DMS79 (cell line): ENCODE measurements at regions not wholly inside any gene's neighbourhood (a gene's known extent, or its start where the extent isn't known, plus 50 kb on each side); places are given as distances from the start of the nearest gene placed in this dataset.

Experiments
- DNase-seq: peaks from one replicate; lab custom pipeline; 2025; lab: John Stamatoyannopoulos, UW

DNA sequence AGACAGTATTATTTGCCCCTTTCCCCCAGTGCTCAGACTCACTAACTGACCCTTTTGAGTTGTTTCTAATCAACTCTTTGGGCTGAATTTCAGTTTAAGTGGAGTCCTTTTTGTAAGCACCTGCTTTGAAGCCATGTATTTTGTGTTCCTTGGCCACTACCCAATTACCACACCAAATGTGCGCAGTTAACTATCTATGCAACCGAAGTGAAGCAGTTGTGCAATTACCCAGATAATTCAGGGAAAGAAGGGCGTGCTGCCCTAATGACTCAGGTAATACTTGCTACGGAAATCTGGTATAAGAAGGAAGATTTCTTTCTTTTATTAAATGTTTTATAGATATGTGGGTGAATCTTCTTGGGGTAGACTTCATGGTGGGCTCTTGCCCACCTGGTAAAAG is 371.9 kb upstream of the TBL1XR1 start:
- no peak for DNase-seq

DNA sequence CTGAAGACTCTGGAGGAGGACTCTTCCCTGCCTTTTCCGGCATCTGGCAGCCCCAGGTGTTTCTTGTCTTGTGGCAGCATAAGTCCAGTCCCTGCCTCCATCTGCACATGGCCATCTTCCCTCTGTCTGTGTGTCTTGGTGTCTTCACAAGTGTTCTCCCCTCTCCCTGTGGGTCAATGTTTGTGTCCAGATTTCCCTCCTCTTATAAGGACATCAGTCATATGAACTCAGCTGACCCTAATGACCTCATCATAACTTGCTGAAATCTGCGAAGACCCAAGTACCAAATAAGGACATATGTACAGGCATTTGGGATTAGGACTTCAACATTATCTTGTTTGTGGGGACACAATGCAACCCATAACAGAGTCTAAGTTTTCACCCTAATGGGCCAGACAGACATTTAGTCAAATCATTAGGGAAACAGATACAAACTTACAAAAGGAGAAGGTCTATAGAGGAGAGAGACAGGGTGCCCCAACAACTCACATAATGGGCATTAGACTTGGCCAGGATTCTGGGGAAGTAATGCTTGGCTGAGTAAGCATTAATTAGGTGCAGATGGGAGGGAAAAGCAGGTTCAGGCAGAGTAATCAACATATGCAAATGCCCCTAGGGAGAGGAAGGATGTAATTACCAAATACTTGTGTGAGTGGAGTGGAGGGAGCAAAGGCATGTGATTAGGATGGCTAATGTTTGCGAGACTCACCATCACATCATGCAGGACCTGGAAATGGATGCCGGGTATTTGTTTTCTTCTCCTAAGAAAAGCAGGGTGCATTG is 372.8 kb upstream of the TBL1XR1 start:
- no peak for DNase-seq

DNA sequence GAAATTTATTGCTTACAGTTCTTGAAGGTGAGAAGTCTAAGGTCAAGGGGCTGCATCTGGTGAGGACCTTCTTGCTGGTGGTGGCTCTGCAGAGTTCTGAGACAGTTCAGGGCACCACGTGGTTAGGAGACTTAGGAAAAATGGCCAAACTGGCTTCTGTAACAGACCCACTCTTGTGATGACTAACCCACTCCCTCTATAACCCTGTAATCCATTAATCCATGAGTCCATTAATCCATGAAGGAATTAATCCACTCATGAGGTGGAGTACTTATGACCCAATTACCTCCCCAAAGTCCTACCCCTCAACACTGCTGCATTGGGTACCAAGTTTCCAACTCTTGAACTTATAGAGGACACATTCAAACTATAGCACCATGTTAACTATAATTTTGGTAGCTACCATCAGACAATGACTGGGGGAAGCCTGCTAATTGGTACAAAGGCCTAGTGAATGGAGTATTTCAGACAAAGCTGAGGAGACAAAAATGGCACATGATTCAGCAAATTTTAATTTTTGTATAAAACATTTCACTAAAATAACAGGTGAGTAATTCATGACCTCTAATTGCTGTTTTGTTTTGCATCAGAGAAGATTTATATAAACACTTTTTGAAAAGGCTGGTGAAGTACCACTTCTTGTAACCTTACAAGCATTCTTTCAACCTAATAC is 374.1 kb upstream of the TBL1XR1 start:
- DNase-seq: no peak

DNA sequence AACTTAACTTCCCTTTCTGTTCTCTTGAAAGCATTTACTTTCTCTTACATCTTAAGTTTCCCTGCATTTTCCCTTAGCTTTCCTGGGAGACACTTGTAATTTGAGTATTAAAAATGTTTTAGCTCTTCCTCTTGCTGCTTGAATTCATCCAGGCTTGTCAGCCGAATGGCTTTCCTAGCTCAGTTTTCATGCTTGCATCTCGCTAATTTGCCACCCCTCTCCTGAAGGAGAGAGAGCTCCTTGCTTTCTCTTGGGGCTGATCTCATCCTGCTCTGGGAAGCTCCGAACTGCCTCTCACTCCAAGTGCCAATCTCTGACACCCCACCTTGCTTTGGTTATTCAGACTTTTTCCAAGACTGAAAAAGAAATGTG is 374.6 kb upstream of the TBL1XR1 start:
- DNase-seq: peak; percentile 79

DNA sequence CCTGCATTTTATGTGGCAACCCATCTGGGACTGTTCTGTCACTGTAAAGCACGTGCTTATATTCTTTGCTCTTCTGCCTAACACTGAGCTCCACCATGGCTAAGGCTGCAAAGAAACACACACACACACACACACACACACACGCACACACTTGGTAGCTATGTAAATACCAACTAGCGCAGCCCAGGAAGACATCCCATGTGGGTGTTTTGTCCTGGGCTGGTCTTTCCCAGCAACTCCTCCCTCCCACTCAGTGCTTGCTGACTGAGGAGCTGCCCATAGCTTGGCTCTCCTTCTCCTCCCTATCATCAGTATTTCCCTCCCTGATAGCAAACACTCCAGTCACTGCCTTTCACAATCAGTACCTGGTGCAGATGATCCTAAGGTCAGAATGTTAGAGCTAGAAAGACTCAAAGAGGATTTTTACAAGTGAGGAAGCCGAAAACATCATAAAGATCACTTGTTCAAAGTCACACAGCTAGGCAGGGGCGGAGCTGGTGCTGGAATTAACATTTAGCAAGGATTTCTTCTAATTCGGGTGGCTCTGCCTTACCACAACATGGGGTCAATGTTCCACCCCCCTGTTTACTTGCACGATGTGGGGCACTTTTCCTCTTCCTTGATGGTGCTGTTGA is 377.1 kb upstream of the TBL1XR1 start:
- no peak for DNase-seq

DNA sequence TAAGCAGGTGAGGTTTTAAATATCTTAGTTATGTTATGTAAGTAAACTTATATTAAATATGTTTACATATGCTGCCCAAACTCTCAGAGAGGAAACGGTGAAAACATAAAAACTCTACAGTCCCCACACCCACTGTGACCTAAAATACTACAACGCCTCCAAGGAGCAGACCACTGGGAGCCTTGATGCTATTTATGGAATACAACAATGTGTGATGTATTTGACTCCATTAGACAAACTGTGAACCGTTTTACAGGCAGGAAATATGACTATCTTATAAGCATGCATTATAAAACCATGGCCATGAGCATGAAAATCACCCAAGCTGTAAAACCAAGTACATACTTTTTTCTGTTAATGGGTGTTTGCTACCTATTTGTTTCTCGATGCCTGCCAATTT is 379.5 kb upstream of the TBL1XR1 start:
- DNase-seq: no peak

DNA sequence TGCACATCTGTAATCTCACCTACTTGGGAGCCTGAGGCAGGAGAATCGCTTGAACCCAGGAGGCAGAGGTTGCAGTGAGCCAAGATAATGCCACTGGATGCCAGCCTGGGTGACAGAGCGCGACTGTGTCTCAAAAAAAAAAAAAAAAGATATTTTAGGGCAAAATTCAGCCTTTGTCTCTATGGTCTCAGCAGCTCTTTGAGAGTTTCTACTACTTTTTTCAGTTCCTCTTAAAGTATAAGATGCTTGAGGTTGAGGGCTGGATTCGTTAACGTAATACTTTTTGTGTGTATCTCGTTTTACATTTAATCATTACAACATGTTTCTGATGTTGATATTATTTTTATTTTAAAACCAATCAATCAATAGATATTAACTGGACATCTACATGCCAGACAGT is 381.2 kb upstream of the TBL1XR1 start:
- DNase-seq: no peak

DNA sequence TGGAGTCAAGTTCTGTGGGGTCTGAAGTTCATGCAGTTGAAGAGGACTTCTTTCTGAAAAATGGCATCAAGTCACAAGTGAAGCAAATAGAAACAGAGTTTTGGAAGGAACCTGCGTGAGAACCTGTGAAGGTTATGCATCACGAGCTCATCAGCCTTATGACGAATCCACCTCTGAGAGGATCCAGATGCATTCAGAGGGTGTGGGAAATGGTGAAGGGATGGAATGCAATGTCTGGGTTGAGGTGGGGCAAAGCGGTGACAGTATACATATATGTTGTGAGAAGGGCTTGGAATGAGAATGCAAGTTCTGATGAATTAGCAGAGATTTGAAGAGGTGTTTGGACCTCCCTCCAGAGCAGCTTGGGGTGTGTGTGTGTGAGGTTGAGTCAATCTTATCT is 382.1 kb upstream of the TBL1XR1 start:
- no peak for DNase-seq

DNA sequence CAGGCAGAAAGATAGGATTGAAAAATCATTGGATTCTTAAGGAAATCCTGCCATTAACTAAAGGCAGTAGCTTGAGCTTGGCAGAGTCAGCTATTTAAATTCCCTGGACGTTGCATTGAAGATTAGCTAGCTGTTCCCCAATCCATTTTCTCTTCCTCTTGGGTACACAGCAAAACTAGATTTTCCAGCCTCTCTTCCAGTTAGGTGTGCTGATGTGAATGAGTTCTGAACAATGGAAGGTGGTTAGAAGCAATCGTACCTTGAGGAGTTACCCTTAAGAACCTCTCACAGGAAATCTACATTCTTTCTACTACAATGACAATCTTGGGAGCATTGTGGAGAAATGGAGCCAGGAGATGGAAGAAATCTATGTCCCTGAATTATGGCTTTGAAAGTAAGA is 383.2 kb upstream of the TBL1XR1 start:
- DNase-seq: no peak

DNA sequence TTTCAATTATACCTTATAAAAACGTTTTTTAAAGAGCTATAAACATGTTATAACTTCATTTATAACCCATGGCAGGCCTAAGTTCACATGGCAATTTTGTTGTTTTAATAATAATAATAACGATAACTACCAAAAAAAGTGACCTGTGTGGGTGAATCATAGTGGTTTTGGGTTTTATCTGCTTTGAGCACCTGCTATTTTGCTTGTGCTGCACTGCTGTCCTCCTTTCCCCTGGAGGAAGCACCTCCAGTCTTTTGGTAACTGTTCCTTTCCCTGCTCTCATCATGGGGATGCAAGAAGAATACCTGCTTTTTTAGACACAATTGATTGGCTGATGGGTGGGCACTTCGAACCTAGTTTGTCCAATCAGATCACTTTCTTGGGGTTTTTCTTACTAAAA is 388.0 kb upstream of the TBL1XR1 start:
- no peak for DNase-seq

DNA sequence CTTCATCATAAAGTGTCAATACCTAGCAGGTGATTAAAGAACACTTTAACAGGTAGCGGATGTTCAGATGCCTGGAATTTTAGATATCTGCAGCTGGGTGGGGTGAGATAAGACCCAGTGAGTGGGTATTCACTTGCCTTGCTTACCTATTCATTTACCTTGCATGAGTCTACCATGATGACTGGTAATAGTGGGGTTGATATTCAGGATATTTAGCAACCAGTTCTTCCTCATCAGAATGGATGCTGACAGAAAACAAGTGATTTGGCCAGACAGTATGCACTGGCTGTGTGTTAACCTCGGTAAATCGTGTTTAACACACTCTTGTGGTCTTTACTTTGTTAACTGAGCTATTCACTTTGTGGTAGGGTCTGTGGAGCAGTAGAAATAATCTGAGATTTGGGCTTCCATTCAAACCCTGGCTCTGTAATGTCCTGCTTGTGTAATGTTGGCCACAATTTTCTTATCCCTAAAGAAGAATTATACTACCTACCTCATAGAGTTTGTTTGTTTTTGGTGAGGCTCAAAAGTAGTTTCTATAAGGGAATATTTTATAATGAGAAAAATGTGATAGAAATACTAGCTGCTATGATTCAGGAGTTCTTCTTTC is 391.9 kb upstream of the TBL1XR1 start:
- no peak for DNase-seq

DNA sequence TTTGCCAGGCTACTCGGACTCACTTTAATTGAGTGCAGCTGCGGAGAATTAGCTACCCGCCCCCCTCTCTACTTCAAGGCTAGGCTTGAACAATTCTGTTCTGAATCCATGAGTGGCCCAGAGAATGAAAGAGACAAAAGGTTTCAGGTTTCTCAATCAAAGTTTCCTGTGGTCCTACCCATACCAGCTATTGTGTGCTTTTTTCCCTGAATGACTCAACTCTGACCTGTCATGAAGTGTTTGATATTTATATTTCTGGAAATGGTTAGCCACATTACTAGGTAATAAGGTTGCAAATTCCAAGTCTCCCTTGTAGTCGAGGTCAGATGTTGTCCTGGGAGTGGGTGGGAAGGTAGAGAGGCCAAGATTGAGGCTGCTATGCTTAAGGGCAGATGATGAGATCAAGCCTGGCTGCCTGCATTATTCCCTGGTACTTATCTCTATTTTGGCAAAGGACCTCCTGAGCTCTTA is 392.7 kb upstream of the TBL1XR1 start:
- peak; percentile 52 for DNase-seq

DNA sequence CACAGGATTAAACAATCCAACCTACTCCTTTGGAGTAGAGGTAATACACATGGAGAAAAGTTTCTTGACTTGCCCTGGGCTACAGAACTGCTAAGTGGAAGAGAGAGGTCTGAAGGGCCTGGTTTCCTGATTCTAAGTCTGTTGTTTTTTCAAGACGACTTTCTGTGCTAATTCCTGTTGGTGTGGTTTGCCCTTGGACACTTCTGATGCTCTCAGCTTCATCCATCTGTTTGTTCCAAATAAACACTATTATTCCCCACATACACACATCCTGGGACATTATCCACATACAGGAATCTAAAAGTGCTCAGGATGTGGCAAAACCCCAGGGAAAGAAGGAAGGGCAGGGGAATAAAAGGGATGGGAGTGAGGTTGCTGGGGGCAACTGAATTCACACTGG is 393.5 kb upstream of the TBL1XR1 start:
- DNase-seq: no peak

DNA sequence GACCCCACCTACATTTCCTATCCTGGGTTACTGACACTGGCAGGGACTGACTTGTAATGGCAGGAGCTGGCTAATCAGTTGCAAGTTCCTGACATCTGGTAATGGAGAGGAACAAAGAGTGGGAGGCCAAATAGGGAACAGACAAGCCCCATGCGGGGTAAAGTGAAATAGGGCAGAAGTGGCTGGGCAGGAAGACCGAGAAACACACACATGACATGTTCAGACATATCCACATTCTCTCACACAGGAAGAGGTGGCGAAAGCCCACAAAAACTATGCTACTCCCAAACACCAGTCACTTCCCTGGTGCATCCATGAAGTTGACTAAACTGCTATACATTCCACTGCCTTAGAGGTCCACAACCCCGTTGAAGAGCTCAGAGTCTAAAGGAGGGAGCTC is 394.1 kb upstream of the TBL1XR1 start:
- DNase-seq: no peak

DNA sequence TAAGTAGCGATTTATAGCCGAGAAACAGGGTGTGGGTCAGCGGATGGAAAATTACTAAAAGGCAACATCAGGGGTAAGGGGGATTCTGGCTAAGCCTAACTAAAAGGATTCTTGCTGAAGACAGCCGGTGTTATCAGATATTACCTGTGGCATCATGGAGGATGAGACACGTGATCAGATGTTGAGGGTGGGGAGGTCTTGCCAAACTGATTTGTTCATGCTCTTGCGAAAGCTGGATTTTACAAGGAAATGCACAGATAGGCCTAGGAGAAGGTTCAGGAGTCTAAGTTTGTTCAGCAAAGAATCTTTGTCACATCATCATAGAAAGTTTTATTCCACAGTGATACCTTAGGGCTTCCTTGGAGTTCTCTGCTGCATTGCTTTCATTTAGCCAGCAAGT is 396.8 kb upstream of the TBL1XR1 start:
- no peak for DNase-seq

DNA sequence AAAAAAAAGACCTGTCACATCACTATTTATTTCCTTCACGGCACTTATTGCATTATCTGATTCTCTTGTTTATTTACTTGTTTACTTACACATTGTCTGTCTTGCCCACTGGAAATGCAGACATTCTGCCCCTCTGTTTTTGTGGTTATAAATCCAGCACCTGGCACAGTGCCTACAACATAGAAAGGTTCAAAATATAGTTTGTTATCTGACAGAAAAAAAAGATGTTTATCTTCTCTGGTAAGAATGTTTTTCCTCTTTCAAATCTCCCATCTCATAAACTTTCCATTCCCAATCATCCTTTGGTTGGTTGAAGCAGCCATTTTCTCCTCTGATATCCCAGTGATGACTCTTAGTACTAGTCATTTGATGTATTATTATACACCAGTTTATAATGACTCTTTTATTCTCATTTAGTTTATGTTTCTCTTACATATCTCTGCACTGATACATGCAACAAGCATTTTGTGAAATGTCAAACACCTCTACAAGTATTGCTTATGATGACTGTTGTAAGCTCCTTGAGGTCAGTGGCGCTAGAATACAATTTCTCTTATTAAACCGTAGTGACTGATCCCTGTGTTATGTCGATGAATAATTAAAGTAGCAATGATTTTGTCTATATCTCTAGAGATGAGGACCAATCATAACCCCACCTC is 398.4 kb upstream of the TBL1XR1 start:
- no peak for DNase-seq

DNA sequence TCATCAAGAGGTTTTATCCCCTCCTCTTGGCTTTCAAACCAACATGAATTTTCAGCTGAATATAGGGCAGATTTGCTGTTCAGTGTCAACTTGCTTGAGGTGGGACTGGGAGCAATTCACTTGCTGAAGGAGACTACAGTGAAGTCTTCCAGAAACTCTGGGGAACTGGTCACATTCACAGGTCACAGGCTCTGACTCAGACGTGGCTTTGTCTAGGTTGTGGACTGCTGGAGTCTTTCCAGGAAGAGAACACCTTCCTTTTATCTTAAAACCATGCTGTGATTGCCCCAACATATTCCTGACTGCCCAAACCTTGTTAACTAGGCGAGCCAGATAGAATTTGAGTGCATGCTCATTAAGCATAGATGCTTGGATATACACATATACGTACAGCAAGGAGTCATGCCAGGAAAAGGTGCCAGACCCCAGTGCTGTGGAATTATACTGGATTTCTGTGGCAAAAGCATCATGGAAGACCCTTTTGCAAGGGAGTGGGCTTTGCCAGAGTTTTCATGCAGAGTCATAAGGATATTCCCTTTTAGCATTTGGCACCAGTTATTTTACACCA is 399.1 kb upstream of the TBL1XR1 start:
- no peak for DNase-seq

DNA sequence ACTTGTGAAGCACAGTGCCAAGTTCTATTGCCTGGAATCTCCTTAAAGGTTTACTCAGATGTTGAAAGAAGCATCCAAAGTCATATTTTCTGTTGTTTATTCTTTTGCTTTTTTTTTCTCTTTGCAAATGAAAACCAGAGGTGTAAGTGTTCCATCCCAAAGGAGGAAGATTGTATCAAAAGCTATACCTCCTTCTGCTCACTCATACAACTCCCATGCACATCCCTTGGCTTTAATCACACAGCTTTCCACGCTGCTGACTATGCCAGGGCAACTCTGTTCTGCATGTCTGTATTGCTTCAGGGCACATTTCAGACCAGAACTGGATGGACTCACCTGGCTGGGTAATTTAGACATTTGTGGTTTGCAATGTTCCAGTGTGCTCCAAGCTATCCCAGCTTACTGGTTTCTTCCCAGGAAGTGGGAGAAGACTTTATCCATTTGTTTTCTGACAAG is 399.6 kb upstream of the TBL1XR1 start:
- DNase-seq: peak; percentile 79

DNA sequence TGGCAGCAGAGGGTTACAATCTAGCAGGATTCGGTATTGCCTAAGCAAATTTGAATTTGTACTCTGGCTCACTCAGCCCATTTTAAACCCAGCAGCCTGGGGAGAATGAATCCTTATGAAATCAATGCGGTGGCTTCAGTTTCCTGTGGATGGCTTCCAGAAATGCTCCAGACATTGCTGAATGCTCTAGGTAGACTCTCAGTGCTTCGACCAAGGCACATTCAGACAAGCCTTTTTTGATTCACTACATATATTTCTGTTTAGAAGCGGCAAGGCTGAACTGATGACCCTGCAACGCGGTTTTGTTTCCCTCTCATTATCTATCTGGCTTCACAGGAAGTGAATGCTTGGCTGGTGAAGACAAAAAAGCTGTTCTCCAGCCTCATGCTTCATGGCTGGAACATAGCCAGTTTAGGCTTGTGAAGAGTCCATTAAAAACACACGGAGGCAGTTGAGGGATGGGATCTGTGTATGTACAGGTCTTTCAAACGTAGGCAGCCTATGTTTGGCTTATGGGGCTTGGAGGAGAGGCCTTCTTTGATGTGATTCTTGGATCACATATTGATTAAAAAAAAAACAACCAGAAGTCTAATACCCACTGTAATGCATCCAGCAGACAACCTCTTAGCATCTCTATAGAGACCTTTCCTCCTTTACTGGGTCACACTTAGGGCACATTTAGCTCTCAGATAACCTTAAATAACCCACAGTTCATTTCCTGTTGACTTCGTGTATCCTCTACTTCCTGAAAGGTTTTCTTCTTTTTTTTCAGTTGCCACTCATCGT is 400.2 kb upstream of the TBL1XR1 start:
- peak; percentile 95 for DNase-seq

DNA sequence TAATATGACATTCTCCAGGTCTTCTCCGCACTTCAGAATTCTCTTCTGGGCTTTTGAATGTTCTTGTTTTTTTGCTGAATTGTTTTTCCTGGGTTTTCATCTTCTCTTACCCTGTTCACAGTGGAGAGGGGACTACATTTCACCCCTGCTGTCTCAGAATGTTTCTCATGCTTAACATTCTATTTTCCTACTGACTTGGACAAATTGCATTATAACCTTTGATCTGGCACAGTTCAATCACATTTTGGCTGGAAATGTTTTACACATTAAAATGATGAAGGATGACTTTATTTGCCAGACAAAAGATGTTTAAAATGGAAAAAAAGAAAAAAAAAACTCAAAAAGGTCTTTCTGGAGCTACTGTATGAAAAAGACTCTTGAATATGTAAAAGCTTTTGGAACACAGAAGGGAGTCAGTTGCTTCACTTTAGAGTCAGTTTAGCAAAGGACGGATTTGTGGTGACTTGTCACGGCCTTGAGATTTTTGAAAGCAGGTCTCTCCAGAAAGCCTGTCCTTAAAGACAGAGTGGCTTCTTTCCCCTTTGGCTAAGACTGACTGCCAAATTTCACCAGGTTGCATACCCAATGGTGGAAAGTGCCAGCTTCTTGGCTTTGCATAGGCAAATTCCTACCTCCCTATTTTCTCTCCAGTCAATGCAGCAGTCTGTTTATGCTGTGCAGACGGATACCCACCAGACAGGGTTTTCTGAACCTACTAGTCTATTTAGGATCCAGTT is 401.0 kb upstream of the TBL1XR1 start:
- DNase-seq: peak; percentile 71
